ENCODE measurements at regions not wholly inside any gene's neighbourhood (a gene's known extent, or its start where the extent isn't known, plus 50 kb on each side); places are given as distances from the start of the nearest gene placed in this dataset.
A peak's percentile ranks its signal among the peaks of the same experiment; 100 is the strongest.

DNA sequence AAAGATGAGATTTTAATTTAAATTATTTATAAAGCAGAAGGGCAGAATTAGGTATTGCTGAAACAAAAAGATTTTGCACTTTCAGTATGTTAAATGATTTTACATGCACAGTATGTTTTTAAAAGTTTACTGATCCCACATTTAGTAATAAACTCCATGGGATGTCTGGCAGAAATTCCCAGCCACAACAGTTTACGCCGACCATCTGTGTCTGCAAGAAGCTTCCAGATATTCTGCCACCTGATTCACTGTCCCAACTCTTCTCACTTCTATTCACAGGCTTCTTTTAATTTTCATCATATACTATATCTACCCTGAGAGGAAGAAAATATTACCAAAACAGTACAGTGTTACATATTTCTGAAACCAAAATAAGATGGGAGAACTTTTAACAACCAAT lies 115.8 kb upstream of the IQCM start:
- no peak for DNase-seq

DNA sequence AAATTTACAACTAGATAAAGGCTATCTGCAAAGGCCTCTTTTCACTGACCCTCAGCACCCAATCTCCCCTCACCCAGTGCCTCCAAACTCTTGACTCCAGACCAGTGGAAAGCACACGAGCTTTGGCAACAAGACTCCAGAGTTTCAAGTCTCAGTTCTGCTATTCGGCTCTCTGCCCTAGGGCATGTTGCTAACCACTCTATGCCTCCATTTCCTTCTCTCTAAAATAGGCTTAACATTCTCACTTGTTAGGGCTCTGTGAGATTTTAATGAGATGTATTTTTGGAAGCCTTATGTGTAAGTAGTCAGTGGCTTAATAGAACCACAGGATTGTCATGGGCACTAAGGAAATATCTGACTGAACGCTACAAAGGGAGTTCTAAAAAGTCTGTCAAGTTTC lies 116.5 kb upstream of the IQCM start:
- DNase-seq, result no peak

DNA sequence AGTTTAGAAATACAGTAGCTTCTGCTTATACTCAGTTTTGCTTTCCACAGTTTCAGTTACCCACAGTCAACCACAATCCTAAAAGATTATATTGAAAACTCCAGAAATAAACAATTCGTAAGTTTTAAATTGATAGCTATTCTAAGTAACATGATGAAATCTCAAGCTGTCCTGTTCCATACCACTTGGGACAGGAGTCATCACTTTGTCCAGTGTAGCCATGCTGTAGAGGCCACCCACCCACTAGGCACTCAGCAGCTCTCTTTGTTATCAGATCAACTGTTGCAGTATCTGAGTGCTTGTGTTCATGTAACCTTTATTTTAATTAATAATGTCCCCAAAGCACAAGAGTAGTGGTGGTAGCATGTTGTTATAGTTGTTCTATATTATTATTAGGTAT lies 117.5 kb upstream of the IQCM start:
- DNase-seq, result no peak

DNA sequence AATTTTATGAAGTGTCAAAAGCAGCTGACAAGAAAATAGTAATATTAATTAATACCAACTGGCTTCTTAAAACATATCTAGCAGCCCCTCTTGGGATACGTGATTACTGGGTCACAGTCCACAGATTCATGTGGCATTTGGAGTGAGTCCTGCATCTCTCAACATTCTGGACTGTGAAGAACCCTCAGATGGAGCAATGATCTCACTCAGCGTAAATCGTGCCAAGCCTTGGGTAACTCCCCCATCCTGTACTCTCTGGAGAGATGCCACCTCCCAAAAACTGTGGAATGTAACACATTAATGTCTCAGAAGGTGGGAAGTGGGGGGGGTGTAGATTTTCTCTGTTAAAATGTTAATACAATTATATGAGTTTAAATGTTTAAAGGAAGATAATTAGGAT lies 118.2 kb upstream of the IQCM start:
- no peak for DNase-seq

DNA sequence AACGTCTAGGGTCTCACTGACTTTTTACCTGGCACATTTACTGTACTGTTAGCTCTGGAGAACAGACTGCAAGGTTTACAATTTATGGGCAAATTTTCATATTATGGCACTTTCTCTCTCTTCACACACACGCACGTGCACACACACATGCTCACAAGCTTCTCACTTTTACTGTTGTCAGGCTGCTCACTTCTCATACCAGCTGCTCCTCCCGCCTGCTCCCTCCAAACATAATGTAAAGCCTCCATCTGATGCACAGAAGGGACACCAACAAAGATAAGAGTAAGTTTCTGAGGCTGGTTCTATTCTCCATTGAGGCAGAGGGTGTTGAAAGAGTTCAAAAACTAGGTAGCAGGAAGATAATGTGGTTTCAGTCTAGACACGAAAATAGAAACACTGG lies 128.9 kb upstream of the DCLK2 start:
- DNase-seq, result no peak

DNA sequence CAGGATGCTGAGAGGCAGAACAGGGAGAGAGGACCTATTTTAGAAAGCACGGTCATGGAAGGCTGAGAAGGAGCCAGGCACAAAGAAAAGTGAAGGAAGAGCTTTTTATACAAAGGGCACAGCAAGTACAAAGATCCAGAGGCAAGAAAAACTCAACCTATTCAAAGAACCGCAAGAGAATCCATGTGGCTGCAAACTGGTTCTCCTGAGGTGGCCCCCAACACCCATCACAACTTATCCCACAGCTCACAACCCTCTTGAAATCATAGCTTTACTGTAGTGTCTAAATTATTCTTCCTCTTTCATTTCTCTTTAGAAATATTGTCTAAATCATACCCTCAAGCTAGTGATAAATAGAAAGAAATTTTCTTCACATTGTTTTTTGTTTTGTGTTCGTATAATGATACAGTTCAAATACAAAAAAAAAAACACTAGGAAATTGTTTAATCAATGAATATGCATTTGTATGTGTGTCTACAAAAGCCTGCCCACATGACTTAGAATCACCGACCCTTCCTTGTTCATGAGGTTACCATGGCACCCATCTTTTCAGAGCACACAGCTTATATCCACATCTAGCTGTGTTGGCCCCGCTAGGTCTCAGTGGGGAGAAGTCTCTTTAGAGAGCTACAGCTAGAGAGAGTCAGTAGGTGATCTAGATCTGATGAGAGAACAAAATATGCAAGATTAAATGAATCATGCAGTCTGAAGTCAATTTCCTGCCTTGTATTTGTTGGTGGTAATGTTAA lies 126.9 kb upstream of the DCLK2 start:
- no peak for DNase-seq

DNA sequence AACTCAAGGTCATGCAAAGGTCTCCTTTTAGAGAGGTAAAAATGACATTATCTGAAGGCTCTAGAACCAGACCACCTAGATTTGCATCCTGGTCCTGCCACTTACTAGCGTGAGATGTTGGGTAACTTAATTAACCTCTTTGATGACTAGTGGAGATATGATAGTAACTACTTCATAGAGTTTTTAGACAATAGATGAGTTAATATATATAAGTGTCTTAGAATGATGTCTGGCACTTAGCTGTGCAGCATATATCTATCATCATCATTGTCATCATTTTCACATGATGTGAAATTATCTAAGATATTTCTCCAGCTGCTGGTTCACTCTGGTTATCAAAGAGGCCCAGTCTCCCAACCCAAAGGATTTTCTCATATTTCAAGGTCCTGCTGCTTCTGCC lies 126.1 kb upstream of the DCLK2 start:
- no peak for DNase-seq

DNA sequence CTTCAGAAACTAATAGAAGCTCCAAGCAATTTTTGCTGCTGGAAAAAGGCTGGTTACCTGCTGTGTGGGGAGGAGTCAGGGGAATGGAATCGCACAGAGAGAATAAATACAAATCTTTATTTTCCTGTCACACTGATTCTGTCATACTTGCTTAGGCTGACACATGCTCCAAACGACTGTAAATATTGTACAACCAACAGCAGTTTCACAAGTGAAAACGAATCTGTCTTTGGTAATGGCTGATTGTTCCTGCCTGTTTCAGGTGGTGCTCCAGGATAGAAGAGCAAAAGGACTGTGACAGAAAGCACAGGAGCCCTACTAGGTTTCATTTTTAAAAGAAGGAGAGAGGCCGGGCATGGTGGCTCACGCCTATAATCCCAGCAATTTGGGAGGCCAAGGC lies 125.5 kb upstream of the DCLK2 start:
- no peak for DNase-seq

DNA sequence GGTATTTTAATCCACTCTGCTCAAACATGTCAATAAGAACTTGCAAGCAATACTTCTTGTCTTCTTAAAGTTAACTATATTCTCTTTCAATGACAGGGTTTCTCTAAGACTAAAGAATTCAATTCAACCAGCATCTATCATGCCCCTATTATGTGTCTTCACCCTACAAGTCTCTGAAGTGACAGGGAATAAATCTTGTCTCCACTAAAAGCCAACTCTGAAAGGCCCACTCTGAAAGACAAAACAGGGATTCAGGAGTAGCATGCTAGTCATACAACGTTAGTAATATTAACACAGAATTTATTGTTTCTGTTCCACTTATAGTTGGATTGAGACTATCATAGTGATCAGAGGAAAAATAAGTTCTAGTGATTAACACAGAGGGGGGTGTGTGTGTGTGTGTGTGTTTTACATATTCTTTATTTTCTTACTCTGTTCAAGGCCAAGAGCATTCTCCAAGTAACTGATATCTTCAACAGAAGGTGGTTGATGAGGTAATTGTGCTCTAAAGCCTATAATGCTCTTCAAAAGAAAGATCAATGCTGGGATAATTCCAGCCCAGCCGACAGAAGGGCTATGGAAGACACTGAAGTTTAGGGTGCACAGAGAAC lies 122.4 kb upstream of the DCLK2 start:
- no peak for DNase-seq

DNA sequence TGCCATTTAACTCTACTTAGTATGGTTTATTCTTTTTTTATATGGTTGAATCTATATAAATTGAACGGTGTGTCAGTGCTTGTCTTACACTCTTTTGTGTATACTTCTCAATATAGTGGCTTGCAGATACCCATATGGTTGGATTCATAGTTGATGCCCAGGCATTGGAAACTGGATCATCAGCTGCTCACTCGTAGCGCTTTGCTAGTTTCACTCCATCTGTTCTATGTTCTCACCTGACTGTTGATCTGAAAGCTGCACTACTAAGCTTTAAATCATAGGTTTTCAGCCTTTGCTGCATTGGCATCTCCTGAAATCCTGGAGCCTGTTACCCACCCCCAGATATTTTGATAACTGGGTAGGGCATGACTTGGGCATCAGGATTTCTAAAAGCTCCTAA lies 121.6 kb upstream of the DCLK2 start:
- no peak for DNase-seq

DNA sequence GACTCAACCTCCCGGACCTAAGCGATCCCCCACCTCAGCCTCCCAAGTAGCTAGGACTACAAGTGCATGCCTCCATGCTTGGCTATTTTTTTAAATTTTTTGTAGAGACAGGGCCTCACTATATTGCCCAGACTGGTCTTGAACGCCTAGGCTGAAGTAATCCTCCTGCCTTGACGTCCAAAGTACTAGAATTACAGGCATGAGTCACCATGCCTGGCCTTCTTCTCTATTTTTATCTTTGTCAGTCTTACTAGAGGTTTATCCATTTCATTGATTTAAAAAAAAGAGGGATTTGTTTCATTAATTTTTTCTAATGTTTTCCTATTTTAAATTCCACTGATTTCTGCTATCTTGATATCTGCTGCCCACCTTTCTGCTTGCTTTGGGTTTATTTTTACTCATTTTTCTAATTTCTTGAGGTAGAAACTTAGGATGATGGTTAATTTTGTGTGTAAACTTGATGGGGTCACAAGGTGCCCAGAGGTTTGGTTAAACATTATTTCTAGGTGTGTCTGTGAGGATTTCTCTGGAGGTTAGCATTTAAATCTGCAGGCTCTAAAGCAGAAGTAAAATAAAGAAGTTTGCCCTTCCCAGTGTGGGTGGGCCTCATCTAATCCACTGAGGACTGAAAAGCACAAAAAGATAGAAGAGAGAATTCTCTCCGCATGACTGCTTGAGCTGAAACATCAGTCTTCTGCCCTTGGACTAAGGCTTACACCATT lies 116.2 kb upstream of the DCLK2 start:
- no peak for DNase-seq

DNA sequence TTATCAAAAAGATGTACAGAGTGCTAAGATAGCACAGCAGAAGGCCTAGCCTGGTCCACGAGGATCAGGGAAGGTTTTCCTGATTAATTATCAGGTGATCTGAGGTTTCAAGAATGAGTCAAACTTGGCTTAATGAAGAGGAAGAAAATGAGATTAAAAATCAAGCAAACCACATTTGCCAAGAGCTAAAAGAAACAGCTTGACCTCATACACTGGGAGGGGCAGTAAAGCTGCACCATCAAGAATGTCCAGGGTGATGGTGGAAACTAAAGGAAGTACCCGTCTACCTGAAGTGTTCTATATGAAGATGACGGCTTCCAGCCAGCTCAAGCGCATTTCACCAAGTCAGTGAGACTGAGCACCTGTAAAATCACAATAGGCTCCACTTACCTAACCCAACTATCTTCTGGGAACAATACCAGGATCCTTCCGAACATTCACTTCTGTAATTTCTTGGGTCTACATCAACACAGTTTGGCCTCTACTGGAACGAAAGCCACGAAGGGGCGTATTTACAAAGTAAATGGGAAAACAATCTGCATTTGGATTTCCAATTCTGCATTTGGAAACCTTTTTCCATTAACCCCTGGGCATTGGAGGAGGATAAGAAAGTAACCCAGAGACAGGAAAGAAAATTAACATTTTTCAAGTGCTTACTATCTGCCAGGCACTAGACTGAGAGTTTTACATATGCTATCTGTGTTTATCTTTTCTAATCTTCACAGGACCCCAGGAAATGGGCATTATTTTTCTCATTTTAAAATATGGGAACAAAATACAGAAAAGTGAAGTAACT lies 114.0 kb upstream of the DCLK2 start:
- DNase-seq, result no peak

DNA sequence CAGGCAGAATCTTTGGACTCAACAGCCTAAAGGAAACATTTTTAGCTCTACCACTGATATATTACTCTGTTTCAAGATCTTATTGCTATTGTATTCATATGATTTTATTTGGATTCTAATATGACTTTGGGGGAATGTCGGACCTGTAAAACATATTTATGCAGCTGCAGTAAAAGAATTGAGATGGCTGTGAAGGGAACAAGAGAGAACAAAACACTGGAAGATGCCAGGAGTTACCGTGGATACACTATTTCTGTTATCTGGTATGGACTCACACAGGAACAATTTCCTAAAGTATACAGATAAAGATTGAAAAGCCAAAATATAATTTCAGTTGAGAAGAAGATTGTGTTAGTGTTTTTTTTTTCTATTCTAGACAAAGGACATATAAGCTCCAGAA lies 113.0 kb upstream of the DCLK2 start:
- DNase-seq, result no peak

DNA sequence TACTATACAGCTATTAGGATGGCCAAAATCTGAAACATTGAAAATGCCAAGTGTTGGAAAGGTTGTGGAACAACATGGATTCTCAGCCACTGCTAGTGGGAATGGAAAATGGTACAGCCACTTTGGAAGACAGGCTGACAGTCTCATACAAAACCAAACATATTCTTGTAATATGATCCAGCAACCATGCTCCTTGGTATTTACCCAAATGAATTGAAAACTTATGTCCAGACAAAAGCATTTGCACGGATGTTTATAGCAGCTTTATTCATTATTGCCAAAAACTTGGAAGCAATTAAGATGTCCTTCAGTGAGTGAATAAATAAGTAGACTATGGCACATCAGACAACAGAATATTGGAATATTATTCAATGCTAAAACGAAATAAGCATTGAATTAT lies 105.8 kb upstream of the DCLK2 start:
- no peak for DNase-seq

DNA sequence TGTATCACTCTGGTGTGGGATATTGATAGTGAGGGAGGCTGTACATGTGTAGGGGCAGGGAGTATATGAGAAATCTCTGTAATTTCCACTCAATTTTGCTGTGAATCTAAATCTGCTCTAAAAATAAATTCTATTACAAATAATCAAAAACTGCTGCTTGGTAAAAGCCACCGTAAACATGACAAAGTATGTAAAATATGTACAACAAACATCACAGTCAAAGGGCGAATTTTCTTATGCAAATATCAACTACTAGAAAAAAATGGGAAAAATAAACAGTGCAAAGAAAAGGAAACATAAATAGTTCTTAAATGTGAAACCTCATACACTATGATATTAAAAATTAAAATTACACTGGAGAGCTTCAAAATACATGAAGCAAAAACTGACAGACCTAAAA lies 105.1 kb upstream of the DCLK2 start:
- no peak for DNase-seq

DNA sequence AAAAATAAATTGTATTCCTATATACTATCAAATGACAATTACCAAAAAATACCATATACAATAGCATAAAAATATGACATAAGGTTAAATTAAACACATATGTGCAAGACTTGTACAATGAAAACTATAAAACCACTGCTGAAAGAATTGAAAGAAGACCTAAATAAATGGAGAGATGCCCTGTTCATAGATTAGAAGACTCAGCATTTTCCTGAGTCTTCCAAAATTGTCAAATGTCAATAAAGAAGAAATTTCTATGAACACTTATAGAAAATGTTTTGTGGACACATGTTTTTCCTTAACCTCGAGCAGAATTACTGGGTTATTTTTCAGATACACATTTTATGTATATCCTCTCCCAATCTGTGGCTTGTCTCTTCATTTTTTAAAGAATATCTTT lies 103.1 kb upstream of the DCLK2 start:
- DNase-seq, result no peak

DNA sequence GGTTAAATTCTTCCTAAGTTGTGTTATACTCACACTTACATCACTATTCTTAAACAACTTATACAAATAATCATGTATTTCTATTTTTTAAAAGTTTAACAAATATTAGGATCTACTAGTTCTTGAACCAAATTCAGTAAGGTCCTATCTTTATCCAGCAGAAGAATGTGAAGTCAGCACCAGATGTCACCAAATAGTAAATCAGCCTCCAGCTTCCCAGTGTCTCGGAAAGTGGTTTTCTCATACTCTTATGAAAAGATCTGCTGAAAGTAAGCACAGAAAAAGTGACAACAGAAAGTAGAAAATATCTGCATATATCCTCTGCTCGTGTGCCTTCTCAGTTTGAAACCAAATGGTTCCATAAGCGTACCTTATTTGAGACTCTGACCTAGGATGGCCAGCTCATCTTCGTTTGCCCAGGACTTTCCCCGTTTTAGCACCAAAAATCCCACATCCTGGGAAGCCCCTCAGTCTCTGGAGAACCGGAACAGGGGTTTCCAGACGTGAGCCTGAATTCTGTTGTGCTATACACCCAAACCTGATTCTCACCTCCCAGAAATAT lies 98.0 kb upstream of the DCLK2 start:
- DNase-seq, result no peak

DNA sequence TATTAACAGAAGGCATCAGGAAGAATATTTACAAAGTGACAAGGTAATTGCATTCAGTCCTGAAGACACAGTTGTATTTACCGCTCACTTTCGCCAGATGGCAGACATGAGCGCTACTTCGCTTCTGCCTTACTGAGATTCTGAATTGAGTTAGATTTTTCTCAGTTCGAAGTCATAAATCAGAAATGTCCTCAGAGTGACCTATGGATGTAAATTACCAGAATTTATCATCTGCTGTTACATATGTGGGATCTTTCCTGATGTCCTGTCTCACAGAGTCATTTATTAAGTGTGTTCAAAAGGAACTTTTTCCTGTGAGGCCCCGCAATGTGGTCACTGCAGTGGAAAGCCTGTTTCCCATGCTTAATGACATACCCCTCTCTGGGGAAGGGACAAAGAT lies 97.3 kb upstream of the DCLK2 start:
- peak; percentile 56 for DNase-seq

DNA sequence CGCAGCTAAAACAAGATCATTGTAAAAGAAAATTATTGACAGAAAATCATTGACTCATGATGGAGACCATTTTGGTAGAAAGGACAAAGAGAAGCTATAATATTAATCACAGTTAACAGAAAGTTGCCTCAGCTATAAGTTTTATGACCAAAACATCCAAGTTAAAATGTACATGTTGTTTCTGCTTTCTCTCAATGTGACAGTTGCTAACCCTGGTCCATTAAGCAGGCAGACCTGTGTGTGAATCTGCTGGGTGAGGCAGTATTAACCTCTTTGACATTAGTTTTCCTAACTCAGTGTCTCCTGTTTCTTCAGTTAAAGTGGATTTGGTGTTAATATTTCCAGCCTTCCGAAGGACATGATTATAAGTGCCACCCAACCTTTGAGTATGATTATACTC lies 94.8 kb upstream of the DCLK2 start:
- no peak for DNase-seq

DNA sequence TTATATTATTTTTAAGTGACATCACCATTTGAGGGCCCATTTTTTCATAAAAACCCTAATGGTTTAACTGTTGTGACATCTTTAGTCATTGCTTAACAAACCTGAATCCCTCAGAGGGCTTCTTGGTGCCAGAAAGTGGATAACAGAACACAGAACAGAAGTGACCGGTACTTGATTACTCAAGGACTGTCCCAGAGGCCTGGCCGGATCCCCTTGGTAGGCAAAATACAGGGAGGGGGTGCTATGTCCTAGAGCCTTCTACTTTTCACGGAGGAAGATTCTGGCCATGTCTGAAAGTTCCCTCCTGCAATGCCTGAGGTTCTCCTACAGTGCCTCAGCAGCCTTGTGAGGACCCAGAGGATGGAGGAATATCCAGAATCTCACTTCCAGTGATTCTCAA lies 94.3 kb upstream of the DCLK2 start:
- no peak for DNase-seq

DNA sequence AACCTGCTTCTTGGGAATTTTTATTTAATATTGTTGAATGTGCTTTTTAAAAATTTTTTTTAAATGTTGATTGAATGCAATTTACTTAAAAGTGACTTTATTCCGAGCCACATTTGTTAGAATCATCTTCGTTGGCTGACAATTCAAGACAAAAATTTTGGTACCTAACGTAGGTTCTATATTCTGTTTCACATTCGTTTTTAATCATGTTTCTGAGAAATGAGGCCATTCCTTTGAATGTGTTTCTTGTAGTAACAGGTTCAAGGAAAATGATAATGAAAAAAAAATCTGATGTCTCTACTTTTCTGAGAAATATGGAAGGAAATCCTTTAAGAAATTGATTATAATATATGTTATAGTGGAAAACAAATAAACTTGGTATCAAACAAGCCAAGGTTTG lies 92.3 kb upstream of the DCLK2 start:
- DNase-seq, result no peak

DNA sequence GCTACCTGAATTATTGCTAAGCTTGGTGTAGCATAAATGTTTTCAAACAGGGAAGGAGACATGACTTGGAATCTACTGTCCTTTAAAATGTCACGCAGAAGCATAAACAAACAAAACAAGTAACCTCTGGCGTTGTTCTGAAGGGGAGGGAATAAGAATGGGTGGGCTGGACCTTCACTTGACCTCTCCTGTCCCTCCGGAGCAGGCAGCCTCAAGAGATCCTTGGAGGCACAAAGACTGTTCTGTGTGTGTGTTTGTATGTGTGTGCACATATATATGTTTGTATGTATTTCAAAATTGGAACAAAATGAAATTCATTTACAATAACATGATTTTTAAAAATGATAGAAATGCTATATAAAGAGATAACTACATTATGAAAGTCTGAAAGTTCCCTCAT lies 91.3 kb upstream of the DCLK2 start:
- no peak for DNase-seq

DNA sequence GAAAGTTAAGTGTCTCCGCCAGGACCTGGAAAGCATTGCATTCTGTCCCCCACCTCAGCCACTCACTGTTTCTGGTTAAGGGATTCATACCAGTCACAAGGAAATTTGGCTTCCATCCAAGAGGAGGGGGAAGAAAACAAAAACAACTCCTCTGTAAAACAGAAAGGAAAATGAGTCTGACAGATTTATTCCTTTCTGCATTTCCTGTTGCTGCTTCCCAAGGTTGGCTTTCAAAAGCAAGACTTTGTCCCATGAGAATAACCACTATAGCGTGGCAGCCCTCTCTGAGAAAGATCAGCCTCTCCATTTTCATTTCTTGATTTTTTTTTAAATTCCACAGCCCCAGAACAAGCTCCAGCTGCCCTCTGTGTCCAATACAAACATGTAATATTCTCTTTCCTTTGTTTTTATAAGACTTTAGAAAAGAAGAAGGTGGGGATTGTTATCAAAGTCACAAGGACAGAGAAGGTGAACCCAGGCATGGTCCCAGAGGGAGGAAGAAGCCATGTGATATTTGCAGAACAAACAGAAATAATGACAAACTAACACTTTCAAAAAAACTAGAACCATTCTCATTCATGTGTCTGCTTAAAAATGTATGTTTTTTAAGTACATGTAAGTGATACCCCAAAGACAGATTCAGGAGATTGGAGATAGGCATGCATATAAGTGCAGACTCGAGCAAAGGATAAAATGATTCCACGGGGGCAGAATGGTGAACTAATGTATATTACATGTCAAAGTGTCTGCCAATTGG lies 90.7 kb upstream of the DCLK2 start:
- DNase-seq, result no peak

Measured in stimulated activated CD4-positive, alpha-beta T cell treated with anti-CD3 and anti-CD28 coated beads, Interleukin-15, amount 100 ng/mL, for 24 hours (primary cell).